ENCODE measurements at regions not wholly inside any gene's neighbourhood (a gene's known extent, or its start where the extent isn't known, plus 50 kb on each side); places are given as distances from the start of the nearest gene placed in this dataset.
"Not testable (repeated sequence)": the region's sequence is repeated elsewhere in the genome, so short reads cannot be mapped to it uniquely, and the experiment has no call there.

DNA sequence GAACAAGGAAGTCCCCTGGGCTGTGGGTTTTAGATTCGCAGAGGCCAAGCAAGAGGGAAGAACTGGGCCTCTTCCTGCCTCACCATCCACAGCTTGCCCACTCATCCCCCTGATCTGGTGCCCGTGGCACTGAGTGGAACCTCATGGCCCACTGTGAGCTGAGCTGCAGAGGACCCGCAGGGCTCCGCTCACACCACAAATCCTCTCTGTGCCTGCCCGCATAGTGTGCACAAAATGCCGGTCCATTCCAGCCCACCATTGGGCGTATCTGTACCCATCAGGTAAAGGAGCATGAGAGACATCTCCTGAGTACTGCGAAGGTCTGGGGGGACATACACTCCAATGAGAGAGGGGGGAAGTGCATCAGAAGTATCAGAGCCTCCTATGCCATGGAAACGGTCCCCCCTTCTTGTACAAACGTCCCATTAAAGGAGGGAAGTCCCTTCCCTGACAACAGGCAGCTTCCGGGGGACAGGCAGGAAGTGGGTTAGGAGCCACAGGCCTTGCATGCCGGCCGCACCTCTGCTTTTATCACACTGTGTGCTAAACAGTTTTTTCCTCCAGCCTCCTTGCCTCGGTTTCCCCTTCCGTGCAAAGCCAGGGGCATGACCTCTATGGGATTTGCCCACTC, 309.4 kb upstream of the DIO3 start:
- no peak for DNase-seq

DNA sequence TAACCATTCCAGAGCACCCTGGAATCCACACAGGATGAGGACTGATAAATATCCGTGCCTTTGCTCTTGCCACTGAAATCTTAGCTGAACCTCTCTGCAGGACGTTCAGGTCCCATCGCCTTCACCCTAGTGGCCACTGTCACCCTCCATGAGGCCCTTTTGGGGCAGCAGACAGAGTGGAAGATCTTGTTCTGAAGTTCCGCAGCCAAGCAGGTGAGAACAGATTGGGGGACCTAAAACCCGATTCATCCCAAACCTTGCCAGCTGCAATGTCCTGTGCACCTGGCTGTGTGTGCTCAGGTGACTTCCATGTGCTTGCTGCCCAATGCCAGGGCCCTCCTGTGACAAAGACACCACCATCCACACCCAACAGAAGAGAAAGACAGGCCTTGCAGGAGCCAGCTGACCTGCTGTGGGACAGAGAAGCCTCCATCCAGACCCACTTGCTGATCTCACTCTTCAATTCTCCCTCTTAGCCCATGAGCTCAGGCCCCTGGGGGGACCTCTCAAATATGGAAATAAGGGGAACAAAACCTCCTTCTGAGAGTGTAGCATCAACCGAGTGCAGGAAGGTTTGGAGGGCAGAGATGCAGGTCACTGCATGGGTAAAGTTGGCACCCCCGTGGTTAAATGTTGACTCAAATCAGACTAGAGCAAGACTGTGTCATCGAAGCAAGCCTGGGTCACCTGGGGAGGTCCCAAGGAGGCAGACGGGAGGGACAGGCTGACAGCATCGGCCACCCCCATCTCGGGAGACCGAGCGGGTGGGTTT, 308.7 kb upstream of the DIO3 start:
- DNase-seq = no peak

DNA sequence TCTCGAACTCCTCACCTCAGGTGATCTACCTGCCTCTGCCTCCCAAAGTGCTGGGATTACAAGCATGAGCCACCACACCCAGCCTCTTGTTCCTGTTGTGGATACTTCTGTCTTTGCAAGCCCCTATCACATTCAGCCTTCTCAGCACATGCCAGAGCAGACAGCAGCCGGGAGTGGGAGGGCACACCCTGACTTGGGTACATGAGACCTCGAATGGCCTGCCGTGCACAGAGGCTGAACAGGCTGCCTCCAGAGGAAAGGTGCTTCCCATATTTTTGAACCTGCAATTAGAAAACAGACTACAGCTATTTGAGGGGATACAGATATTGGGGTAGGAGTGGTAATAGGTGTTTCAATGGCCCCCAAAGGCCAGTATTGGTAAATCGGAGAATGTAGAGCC, 307.3 kb upstream of the DIO3 start:
- no peak for DNase-seq

DNA sequence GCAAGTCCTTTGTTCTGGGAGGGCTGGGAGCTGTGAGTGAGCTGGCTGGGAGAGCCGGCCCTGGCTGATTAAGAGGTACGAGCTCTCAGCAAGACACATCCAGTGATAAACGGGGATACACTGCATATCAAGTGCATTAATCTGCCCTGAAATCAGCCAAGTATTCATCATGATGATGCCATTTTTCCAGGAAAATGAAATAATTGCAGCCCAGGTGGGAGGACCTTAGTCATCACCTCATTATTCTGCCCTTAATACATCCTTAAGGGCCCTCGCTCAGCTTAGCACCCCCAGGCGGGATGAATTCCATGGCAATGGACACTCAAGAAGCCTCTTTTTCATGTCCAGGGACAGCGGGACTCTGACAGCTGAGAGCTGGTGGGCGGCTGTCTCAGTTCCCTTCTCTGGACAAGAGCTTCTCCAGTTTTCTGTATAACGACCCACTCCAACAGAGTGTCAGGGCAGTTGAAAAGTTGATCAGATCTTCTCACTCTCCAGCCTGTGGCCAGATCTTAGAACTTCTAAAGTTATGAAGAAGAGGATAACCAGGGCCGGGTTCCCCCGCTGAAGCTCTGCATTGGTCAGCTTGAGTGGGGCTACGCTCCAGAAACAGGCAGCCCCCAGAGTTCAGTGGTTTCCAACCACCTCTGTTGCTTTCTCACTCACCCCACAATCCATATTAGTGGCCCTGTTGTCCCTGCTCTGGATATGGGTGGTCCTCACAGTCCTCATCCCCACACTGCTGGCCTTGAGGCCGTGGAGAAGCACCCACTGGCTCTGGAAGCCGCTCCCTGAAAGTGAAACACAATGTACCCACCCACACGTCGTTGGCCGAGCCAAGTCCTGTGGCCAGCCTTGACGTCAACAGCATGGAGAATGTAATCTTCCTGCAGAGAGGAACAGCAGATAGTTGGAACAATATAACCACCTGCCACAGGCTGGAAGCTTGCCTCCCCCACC, 306.2 kb upstream of the DIO3 start:
- DNase-seq = no peak

DNA sequence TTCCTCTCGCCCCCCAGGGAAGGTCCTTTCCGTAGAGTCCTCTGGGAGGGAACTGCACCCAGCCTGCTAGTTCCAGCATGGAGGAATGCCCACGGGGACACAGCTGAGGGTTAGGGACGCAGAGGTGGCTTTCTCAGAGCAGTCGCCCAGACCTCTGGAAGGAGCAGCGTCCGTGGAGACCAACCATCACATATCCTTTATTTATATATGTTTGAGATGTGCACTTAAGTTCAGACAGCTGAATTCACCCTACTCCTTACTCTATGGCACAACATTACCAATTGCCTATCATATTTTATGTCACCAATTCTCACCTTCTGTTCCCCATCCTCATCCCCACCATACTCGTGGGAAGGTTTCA, 305.6 kb upstream of the DIO3 start:
- DNase-seq = no peak

DNA sequence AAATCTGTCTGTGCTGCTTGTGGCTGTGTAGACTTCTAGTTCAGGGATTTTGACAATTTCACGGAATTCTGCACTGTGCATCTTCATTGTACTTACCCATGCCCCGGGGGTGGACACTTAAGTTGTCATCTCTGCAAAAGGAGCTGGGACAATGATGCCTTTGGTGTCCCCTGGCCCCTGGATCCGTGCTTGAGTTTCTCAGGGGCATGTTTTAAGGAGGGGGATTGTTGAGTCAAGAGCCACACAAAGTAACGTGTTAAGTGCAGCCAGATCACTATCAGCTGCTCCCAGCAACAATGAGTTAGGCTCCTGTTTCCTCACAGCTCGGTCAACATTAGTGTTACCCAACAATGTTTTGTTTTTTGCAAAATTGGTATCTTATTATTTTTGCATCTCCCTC, 305.0 kb upstream of the DIO3 start:
- no peak for DNase-seq

DNA sequence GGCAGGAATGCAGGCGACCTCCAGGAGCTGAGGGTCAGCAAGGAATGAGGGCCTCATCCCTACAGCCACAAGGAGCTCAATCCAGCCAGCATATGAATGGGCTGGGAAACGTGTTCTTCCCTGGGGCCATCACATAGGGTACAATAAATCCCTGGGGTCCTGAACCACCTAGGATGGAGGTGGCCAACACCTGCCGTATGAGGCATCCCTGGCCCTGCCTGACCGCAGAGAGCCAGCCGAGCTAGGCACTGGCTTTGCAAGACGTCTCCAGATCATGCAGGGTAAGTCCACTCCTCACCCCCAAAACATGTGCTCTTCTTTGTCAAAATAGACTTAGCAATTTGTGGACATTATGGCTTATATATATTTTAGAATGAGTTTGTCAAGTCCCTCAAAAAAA, 303.7 kb upstream of the DIO3 start:
- DNase-seq = no peak

DNA sequence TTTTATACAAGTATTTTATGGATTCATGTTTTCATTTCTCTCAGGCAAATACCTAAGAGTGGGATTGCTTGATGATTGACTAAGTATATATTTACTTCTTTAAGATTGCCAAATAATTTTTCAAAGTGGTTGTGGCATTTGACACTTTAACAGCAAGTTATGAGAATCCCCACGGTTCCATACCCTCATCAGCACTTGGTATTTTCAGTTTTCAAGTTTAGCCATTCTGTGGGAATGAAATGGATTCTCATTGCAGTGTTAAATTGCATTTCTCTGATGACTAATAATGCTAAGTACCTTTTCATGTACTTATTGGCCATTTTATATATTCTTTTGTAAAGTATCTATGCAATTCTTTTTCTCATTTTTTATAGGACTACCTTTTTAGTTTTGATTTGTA, 301.5 kb upstream of the DIO3 start:
- no peak for DNase-seq

DNA sequence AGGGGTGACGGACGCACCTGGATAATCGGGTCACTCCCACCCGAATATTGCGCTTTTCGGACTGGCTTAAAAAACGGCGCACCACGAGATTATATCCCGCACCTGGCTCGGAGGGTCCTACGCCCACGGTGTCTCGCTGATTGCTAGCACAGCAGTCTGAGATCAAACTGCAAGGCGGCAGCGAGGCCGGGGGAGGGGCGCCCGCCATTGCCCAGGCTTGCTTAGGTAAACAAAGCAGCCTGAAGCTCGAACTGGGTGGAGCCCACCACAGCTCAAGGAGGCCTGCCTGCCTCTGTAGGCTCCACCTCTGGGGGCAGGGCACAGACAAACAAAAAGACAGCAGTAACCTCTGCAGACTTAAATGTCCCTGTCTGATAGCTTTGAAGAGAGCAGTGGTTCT, 294.9 kb upstream of the DIO3 start:
- DNase-seq = not testable (repeated sequence)

DNA sequence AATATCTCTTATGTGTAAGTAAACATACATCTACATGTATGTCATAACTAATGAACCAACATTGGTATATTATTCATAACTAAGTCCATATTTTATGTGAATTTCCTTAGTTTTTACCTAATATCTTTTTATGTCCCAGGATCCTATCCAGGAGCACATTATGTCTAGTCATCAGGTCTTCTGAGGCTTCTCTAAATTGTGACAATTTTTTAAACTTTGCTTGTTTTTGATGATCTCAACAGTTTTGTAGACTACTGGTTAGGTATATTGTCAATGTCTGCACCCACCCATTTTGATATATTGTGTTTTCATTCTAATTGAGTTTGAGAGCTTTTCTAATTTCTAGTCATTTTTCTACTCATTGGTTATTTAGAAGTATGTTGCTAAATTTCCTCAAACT, 288.2 kb upstream of the DIO3 start:
- no peak for DNase-seq

DNA sequence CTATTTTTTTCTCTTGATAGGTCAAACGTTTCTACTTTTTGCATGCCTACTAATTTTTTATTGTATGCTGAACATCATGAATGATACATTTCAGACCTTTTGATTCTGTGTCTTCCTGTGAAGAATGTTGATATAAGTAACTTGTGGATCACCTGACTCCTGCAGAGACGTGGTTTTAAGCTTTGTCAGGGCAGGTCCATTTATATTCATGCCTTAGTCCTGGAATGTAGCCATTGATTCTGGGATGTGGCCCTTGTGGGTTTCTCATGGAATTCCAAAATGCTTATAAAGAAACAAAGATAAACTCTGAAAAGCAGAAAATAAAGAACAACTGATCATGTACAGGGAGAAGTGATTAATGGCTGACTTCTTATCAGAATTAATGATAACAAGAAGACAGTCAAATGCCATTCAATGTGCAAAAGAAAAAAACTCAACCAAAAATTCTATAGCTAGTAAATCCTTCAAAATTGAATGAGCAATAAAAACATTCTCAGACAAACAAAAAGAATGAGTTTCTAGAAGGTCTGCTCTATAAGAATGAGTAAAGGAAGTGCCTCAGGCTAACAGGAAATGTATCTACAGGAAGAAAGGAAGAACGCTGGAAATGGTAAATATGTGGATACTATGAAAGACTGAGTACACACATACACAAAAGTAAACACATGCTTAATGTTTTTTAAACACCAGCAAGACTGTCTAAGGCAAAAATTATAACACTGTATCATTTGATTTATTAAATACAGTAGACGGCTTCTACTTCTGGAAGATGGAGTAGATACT, 284.8 kb upstream of the DIO3 start:
- DNase-seq = no peak

DNA sequence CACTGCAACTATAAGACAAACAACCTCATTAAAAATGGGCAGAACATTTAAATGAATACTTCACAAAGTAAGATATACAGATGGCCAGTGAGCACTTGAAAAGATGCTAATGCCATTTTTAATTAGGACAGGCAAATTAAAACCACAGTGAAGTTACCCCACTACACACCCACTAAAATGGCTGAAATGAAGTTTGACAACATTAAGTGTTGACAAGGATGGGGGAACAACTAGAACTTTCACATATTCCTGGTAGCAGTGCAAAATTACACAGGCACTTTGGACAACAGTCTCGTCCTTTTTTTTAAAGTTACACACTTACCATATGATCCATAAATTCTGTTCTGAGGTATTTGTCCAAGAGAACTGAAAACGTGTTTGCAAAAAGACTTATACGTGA, 278.9 kb upstream of the DIO3 start:
- DNase-seq = no peak

DNA sequence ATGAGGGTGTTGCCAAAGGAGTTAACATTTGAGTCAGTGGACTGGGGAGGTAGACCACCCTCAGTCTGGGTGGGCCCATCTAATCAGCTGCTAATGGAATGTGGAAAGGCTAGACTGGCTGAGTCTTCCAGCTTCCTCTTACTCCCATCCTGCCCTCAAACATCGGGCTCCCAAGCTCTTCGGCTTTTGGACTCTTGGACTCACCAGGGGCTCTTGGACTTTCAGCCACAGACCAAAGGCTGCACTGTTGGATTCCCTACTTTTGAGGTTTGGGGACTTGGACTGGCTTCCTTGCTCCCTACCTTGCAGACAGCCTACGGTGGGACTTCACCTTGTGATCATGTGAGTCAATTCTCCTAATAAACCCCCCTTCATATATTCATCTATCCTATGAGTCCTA, 276.6 kb upstream of the DIO3 start:
- DNase-seq = no peak

DNA sequence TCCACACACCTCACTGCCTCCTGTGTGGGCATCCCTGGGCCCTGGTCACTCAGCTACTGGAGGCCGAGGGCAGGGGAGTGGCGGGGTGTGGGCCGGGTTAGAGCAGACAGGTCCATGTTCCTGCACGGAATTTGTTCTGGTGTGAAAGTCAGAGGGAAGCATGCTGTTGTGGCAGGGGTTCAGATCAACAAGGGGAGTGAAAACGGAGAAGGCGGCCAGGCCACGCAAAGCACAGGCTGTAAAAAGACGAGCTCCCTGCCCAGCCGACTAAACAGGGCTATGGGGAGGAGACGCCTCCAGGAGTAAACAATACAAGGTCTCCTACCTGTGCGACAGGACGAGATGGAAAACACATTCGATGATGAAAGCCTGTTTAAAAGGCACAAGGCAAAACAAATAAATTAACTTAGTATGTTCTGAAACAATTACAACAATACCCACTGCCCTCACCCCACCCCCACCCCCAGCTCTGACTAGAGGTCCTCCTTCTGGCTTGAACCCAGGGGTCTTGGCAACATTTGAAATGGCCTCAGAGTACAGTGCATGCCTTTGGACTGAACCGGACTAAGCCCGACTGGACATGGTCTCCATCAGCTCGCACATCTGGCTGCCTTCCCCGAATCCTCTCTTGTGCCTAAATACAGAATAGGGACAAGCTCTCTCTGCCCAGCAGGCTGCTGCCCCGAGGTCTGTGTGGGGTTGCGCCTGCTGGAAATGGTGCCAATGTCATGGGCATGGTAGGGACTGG, 274.9 kb upstream of the DIO3 start:
- no peak for DNase-seq

DNA sequence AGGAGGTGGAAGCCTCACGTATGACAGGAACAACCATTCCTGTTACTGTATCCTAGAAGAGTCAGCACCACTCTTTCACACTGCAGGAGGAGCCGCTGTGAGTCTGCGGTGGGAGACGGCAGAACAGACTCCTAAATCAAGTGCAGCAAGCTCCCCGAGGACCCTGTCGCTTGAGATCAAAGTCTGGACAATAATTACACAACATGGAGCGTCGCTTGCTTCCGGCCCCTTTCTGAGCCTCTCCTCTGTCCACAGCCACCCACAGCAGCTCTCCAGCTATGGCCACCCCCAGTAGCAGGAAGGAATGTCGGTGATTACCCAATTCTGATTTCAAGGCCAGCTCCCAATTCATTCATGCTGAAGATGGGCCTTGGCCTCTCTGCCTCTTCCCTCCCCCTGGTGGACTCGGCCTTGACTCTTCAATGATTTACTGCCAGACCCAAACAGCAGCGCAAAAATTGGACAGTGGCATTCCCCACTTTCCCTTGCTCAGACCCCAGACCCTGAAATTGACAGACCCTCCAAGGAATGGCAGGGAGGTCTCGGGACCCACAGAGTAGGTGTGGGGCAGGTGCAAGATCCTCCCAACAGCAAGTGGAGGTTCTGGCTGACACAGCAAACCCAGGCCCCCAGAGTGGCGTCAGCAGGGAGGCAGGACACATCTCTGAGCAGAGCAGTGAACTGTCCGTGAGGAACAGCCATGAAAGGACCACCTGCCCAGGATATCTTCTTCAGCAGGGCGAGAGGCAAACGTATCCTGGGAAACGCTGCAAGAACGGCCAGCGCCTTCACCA, 272.7 kb upstream of the DIO3 start:
- DNase-seq = no peak

DNA sequence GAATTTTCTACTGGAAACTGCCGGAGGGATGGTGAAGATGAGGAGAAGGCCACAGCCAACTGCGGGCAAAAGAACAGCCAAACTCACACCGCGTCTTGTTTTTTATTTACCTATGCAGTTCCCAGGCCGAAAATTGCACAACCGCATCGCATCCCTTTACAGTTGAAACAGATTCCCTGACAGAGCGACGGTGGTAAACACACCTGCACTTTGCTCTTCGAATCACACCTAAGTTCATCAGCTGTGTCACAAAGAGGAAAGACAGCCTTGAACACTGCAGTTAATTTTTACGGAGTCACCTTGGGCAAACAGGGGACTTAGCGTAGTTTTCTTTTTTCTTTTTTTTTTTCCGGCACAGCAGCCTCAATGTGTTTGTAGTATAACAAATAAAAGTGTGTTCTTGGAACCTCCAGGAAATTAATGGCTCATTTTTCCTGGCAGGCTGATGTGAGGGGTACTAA, 272.0 kb upstream of the DIO3 start:
- no peak for DNase-seq

DNA sequence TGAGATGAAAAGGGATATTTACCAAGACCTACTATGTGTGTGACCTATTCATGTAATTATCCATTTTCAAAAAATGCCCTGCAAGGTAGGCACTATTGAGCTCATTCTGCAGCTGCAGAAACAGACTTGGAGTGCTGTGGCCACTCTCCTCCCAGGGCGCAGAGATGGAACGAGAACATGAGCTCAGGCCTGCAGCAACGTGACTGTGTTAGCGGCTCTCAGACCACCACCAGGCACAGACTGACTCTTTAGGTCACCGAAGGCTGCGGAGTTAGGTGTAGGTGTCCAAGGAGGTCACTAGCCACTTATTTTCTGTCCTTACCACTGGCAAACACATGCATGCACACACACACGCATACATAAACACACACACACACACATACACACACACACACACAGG, 271.4 kb upstream of the DIO3 start:
- DNase-seq = no peak

DNA sequence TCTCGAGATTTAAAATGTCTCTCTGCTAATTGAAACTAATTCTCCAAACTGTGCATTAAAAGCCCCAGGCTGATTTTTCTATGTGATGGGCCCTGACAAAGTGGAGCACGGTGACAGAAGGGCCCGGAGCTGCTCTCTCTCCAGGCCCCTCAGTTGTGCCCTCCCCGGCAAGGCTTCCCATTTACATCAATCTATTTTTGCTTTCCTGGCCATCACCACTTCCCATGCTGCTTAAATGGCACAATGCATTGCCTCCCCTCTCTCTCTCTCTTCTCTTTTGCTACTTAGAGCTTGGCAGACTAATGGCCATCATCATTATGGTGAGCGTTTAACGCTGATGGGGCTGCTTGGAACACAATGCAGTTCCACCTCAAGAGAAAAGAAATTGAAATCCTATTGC, 270.7 kb upstream of the DIO3 start:
- no peak for DNase-seq

DNA sequence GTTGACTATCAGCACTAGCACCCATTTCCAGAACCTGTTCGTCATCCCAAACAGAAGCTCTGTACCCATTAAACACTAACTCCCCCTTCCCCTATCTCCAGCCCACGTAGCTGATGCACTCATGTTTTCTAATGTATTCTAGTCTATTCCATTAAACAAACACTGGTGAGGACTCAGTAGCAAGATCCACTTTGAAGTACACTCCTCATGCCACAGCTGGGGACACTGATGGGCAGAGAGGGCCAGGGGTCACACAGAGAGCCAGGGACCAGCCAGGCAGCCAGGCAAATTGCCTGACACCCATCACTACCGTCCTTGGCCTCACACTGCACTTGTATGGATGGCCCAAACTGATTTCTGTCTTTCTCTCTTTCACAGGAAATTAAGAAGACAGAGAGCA, 269.9 kb upstream of the DIO3 start:
- DNase-seq = no peak

DNA sequence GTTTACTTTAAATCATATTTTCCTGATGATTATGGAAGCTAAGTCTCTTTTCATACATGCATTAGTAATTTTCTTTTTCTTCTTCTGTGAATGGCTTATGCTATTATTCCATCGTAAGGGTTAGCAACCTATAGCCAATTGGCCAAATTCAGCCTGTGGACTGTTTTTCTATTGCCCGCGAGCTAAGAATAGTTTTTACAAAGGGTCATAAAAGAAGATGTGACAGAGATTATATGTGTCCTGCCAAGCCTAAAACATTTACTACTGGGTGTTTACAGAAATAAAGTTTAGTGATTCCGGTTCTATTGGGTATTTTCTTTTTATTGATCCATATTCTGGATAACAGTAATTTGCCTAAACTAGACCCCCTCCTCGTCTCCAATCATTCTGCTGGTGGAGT, 268.8 kb upstream of the DIO3 start:
- no peak for DNase-seq

DNA sequence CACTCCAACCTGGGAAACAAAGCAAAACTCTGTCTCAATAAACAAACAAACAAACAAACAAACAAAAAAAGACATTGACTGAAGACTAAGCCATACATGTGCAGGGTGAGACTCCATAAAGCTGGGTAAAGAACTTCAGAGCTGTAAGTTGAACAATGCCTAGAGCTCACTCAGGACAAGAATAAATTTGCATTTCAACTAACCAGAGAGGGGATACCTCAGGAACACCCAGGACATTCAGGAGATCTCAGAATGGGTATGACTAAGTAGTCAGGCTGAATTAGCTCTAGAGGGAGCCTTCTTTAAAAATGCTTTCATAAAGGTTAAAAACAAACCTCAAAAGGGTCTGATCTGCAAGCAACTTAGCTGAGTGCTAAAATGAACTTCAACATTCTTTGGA, 267.7 kb upstream of the DIO3 start:
- no peak for DNase-seq

Measured in NCI-H345 (cell line).